ENCODE measurements at regions not wholly inside any gene's neighbourhood (a gene's known extent, or its start where the extent isn't known, plus 50 kb on each side); places are given as distances from the start of the nearest gene placed in this dataset.

GRCh38 chr1:112231331-112231730 is 164.7 kb upstream of the CTTNBP2NL start:
- no peak for DNase-seq

DNA sequence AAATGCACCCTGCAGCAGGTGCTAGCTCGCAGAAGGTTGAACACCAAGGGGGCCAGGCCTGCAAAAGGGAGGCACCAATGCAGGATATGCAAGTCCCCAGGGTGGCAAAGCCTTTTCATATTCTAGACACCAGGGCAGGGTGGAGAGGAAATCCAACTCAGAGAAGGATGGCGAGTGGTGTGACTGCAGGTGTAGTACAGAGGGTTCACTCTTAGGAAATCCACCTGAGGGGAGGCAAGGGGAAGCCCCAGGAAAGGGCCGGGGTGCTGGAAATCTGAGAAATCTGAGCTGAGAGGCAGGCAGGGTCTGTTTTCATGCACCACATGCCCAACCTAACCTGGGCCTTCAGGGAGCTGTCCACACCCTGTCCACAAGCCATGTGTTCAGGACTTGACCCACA is 163.2 kb upstream of the CTTNBP2NL start:
- no peak for DNase-seq

- no peak for DNase-seq
These were observed 161.3 kb upstream of the CTTNBP2NL start for GRCh38 chr1:112234710-112235109.

- no peak for DNase-seq
These were observed 157.9 kb upstream of the CTTNBP2NL start for GRCh38 chr1:112237983-112238545.

DNA sequence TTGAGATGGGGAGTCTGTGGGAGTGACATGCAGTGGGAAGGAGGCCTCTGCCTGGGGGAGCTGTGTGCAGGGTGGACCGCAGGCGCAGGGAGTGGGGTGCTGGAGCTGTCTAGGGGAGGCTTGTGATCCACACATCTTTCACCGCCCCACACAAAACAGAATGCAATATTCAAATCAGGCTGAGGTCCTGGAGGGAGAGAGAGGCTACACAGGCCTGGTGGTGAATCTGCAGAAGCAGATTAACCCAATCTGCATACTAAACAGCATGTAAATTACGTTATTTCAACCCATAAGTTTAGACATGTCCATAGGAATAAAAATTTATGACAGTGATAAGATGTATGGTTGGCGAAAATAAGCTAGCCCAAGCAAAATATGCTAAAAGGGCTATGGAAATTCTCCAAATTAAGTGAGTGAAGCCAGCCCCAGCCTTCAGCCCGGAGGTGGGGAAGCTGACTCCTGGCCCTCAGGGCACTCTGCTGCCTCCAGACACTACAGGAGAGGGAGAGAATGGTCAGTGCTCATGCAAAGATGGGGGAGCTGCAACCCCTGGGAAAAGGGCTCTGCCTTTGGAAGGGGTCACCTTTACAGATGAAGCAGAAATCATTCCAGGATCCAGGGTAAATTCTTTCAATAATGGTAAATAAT is 156.2 kb upstream of the CTTNBP2NL start:
- DNase-seq, result no peak

- DNase-seq, result no peak
These were observed 153.5 kb upstream of the CTTNBP2NL start for GRCh38 chr1:112242470-112242869.

GRCh38 chr1:112244131-112244530 is 151.9 kb upstream of the CTTNBP2NL start:
- DNase-seq, result no peak

DNA sequence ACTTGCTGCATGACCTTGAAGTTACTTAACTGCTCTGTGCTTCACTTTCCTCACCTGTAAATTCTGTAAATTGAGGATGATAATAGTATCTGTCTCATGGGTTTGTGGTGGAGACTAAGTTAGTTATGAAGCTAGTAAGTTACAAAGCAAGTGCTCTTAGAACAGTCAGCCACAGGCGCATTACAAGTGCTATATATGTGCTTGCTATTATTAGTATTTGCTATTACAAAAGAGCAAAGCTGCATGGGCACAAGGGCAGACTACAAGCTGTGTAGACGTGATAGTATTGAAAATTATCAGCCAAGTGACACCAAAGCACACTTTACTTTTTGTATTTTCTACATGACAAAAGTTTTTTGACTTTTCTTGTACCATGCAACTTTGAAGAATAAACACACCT is 150.9 kb upstream of the CTTNBP2NL start:
- no peak for DNase-seq

GRCh38 chr1:112247036-112247597 is 148.9 kb upstream of the CTTNBP2NL start:
- DNase-seq, result no peak

- no peak for DNase-seq
These were observed 148.1 kb upstream of the CTTNBP2NL start for GRCh38 chr1:112247961-112248360.

DNA sequence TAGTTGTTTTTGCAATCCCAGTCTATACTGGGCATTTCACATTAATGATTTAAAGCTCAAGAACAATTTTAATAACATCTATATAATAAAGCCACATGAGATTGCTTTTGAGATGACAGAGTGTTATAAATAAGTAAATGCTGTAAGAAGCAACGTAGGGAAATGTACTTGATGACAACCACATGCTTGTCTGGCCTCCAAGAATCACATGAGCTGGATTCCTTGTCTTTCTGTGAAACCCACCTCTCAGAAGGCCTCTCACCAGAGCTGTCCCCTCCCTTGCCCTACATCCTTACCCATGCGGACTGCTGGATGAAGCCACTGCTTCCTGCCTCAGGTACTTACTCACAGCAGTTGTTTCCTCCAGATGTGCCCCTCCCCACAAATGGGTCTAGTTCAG is 145.1 kb upstream of the CTTNBP2NL start:
- no peak for DNase-seq

- no peak for DNase-seq
These were observed 144.1 kb upstream of the CTTNBP2NL start for GRCh38 chr1:112251766-112252506.

DNA sequence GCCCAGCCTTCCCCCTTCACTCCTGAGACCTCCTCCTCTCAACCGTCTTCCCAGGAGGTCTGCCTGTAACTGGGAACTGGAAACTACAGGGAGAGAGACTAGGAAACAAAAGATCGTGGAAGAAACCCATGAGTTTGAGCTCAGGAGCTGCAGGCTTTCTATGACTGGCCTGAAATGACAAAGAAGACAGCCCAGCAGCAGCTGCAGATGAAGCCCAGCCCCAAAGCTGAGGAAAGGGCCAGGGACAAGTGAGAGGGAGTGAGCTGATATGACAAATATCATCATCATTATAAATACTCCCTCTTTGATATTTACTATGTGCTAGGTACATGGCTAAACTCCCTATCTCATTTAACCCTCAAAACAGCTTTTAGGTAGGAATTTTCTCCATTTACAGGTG is 142.6 kb upstream of the CTTNBP2NL start:
- DNase-seq, result no peak

- no peak for DNase-seq
These were observed 140.9 kb upstream of the CTTNBP2NL start for GRCh38 chr1:112255080-112255479.

GRCh38 chr1:112256411-112256810 is 139.6 kb upstream of the CTTNBP2NL start:
- DNase-seq, result no peak

GRCh38 chr1:112257043-112257835 is 138.8 kb upstream of the CTTNBP2NL start:
- DNase-seq, result no peak

- no peak for DNase-seq
These were observed 135.3 kb upstream of the CTTNBP2NL start for GRCh38 chr1:112260699-112261098.

DNA sequence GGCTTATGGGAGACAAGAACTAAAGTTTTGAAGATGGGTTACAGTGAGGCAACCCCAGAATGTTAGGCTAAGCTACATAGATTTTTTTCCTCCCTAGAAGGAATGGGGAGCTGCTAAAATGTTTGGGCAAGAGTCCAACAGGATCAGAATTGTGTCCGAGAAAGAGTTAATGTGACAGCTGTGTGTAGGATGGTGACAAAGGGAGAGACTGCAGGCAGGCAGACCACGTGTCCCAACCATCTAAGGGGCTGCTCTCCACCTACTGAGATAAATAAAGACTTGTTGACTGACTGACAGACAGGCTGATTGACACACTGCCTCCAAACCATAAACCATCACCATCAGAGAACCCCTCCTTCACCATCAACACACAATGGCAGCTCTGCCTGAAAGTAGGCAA is 133.7 kb upstream of the CTTNBP2NL start:
- no peak for DNase-seq

- DNase-seq, result no peak
These were observed 133.0 kb upstream of the CTTNBP2NL start for GRCh38 chr1:112263042-112263441.

GRCh38 chr1:112263453-112263852 is 132.6 kb upstream of the CTTNBP2NL start:
- DNase-seq, result peak; percentile 47

- no peak for DNase-seq
These were observed 132.0 kb upstream of the CTTNBP2NL start for GRCh38 chr1:112264010-112264409.

DNA sequence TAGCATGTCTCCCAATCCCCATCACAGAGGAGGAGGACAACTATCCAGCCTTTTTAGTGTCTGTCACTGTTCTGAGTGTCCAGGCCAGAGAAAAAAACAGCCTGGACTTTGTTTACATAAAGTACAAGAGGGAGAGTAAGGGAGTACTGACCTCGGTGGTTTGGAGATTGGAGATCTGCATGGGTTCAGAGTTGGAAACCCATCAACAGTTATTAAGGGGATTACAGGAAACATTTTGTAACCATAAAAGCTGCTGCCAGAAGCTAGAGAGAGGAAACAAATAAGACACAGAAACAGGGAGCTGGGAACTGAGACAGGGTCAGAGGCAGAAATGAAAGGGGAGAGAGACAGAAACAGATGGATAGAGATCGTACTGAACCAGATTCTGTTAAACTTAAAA is 131.5 kb upstream of the CTTNBP2NL start:
- DNase-seq, result peak; percentile 50

GRCh38 chr1:112265931-112266330 is 130.1 kb upstream of the CTTNBP2NL start:
- peak; percentile 83 for DNase-seq
